HG03354 (cell line): ENCODE measurements at regions not wholly inside any gene's neighbourhood (a gene's known extent, or its start where the extent isn't known, plus 50 kb on each side); places are given as distances from the start of the nearest gene placed in this dataset.
"Not testable (repeated sequence)": the region's sequence is repeated elsewhere in the genome, so short reads cannot be mapped to it uniquely, and the experiment has no call there.

Source experiments
- ATAC-seq: cut with Tn5 transposase; IDR thresholded peaks from one replicate; pipeline ENCODE4 v1.9.1; 2021; ENCODE audit warnings: mild to moderate bottlenecking; ENCODE audit not compliant: unreplicated experiment, poor library complexity, severe bottlenecking

DNA sequence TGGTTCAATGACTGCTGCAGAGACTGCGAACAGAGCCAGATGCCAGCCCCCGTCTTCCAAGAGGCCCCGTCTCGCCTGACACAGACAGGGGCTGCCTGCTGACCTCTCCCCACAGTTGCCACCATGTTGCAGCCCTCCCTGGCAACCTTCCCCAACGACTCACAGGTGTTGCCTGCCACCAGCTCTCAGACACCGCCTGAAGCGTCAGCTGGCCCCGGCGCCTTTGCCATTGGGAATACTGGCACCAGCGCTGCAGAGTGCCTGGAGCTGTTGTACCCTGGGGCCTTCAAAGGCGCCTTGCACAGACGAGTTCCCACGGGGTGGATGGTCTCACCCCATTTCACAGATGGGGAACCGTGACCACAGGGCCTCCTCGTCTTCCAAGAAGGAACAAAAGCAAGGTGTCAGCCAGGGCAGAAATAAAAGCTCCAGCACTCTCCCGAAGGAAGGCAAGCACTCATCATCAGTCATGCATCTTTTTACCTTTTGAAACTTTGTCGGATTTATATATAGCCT is 167.0 kb downstream of the ADSS2 start:
- no peak for ATAC-seq

DNA sequence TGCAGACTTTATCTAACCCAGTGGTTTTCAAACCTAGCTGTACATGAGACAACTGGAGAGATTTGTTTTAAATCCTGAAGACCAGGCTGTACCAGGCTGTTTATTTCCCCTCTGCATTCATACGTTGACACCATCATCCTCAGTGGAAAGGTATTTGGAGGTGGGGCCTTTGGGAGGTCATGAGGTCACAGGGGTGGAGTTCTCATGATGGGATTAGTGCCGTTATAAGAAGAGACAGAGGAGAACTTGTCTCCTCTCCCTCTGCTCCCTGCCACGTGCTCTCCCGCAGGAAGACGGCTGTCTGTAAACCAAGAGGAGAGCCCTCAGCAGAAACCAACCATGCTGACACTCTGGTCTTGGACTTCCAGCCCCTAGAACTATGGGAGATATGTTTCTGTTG is 165.4 kb downstream of the ADSS2 start:
- no peak for ATAC-seq

DNA sequence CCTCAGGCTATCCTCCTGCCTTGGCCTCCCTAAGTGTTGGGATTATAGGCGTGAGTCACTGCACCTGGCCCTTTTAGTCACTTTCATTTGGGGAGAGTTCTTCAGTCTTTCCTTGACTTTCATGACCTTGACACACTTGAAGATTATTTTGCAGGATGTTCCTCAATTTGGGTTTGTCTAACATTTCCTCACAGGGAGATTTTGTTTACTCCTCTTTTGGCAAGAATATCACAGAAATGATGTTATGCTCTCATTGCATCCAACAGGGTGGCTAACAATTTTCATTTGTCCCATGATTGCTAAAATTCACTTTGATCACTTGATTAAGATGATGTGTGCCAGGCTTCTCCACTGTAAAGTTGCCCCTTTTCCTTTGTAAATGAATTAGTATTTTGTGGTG is 164.0 kb downstream of the ADSS2 start:
- no peak for ATAC-seq

DNA sequence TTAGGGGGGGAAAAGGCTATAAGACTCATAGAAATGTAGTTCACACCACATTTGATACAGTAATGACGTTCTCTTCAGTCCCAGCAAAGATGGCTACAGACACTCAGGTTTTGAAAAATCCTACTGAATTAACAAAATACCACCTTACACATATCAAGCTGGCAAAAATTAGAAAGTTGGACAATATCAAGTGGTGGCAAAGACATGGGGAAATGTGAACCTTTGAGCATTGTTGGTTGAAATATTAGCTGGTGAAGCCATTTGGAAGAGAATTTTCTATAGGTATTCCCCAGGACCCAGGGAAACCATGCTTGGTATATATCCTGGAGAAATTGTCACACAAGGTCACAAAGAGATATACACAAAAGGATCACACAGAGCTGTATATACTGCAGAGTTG is 163.0 kb downstream of the ADSS2 start:
- ATAC-seq = no peak

DNA sequence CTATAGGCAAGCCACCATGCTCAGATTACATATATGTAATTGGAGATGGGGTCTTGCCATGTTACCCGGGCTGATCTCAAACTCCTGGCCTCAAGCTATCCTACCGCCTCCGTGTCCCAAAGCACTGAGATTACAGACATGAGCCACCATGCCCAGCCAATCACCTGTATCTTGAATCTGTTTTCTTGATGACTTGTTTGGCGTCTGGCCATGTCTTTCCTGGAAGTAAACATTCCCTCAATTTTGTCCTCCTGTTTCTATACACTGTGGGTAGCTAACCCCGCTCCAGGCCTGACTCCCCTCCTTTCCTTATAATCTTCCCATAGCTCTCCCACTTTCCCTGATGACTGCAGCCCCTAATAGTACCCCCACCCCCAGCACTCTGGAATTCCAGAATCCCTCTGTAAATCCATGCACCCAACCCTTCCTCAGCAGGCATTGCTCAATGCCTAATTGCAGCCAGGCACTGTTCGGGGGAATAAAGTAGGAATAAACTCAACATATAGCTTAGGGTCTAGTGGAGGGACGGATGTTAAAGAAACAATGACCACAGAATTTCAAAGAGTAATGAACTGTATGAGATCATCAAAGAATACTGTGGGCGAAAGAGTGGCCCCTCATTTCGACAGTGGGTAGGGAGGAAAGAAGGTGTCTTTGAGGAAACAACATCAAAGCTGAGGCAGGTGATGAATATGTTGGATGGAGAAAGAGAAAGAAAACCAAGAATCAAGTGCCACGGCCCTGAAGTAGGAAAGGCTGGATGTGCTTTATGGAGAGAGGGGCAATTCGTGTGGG is 161.5 kb downstream of the ADSS2 start:
- no peak for ATAC-seq

DNA sequence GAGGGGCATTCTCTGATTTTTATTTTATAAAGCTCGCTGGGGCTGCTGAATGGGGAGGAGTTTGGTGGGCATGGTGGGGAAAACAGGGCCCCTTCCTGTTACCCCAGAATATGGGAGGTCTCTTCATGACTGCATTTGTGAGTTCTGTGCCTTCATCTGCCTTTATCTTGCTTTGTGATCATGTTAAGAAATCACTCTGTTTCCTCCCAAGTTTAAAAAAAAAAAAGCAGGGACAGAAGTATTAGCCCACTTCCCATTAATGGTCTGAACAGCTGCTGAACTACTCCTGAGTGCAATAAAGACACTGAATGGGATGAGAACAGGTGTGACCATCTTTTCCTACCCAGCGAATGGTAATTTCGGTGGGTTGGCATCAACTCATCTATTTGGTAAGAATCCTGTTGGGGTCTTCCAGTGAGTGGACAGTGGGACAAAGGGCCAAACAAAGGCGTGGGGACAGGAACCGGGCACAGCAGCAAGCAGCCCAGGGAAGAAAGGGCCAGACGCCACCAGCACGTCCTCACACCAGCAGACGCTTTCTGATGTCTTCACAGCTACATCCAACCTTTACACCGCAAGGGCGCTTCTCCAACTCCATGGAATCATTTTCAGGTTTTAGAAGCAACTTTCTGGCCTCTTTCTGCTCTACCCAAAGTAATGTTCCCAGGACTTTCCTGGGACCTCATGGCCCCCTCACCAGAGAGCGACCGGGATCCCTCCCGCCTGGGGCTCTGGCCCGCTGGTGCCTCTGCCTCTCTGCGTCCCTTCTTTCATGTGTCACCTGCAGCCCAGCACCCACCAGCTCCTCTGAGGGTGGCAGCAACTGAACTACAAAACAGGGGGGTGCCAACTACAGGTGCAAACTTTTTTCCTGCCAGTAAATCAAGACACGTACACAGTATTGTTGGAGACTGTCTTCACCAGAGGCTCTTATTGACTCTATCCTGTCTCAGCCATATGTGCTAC is 160.2 kb downstream of the ADSS2 start:
- ATAC-seq = no peak

DNA sequence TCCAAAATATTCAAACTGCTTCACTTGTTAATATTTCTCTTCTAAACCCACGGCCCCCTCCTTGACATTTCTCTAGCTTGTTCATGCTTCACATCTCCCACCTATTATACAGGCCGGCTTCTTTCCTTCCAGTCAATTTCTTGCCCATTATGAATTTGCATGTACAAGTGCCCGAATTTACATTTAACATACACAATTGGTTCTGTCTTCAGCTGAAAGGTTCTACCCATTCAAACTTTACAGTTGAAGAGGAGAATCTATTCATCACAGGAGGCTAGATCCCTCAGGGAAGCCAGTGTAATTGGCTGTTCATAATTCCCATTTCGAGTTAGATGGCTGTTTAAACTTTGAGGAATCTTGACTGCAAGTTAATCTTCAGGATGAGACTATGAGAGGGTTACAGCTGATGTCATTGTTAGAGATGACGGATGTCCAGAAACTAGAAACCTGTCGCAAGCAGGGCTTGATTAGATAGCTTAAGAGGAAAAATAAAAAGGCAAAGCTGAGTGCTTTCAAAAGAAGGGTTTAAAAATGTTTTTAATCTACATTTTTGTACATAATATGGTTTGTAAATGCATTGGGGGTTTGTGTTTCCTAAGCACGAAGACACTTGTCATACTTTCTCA is 157.0 kb downstream of the ADSS2 start:
- no peak for ATAC-seq

DNA sequence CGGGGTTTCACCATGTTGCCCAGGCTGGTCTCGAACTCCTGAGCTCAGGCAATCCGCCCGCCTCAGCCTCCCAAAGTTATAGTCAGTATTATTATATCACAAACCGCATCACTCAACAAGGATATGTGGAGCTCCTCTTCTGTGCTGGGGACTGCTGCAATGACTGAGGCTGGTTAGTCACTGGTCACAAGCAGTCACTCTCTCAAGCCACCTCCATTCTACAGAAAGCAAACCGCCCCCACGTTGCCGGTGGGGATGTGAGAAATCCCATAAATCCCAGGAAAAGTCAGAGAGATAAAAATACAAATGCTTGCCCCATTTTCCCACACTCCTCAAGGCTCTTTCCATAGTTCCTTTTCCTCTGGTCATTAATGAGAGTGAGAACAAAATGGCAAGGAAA is 155.7 kb downstream of the ADSS2 start:
- no peak for ATAC-seq

DNA sequence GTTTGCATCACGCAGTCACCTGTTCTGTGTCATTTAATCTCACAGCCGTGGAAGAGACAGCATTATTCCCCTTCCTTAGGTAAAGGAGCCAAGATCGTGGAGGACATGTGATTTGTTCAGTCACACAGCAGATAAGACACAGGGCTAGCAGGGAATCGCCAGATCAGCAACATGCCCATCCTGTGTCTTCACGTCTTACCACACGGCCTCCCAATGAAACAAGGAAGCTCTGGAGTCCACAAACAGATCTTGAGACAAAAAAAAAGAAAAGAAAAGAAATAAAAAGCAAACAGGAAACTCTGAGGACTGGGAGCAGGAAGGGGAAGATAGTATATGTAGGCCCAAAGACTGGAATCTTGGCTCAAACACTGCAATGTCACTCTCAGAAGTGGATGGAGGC is 155.3 kb downstream of the ADSS2 start:
- no peak for ATAC-seq

DNA sequence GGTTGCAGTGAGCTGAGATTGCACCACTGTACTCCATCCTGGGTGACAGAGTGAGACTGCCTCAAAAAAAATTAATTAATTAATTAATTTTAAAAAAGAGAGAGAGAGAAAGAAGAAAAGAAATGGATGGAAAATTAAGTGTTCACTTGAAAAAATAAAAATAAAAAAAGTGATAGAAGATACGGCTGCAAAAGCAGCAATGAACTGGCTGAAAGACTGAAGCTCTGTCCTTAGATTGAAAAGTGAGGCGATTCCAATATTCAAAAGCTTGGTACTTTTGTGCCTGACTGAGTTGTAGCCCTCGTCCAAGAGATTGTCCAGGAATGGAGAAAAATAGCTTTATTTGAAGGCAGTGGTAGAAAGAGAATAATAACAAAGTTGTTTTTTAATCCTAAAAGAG is 154.6 kb downstream of the ADSS2 start:
- ATAC-seq = no peak

DNA sequence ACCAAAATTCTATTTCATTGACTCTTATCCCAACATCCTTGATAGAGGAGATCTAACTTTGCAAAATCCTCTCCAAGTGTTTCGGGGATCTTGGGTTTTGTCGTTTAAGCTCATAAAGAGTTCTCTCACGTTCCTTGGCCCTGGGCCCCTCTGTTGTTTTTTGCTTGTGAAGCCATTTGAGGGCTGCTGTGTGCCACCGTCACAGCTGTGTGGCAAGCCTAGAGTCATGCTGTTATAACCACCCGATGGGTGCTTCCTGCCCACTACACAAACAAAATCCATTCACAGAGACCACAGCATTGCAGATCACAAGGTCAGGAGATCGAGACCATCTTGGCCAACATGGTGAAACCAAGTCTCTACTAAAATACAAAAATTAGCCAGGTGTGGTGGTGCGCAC is 154.1 kb downstream of the ADSS2 start:
- ATAC-seq = no peak

DNA sequence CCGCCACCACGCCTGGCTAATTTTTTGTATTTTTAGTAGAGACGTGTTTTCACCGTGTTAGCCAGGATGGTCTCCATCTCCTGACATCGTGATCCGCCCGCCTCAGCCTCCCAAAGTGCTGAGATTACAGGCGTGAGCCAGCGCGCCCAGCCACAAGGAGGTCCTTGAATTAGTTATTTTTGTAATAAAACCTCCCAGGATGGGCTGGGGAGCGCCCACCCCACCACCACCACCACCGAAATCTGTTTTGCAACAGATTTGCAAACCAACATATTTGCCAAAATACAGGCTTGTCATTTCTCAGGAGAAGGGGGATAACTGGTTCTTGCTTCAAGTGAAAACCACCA is 151.7 kb downstream of the ADSS2 start:
- ATAC-seq = not testable (repeated sequence)

DNA sequence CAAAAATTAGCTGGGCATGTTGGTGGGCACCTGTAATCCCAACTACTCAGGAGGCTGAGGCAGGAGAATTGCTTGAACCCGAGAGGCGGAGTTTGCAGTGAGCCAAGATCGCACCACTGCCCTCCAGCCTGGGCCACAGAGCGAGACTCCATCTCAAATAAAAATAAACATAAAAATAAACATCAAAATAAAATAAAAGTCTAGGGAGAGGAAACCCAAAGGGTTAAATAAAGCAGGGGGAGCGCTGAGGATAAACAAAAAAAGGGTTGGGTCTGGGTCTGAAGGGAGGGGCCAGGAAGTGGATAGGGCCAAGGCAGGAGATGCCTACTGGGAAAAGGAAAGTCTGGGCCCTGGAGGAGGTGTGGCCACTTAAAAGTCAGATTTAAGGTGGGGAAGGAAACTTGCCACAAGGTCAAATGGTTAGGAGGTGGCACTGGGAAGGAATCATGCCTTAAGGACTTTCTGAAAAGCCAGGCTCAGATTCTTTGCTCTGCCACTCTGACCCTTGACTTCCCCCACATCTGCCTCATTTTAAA is 150.0 kb downstream of the ADSS2 start:
- no peak for ATAC-seq

DNA sequence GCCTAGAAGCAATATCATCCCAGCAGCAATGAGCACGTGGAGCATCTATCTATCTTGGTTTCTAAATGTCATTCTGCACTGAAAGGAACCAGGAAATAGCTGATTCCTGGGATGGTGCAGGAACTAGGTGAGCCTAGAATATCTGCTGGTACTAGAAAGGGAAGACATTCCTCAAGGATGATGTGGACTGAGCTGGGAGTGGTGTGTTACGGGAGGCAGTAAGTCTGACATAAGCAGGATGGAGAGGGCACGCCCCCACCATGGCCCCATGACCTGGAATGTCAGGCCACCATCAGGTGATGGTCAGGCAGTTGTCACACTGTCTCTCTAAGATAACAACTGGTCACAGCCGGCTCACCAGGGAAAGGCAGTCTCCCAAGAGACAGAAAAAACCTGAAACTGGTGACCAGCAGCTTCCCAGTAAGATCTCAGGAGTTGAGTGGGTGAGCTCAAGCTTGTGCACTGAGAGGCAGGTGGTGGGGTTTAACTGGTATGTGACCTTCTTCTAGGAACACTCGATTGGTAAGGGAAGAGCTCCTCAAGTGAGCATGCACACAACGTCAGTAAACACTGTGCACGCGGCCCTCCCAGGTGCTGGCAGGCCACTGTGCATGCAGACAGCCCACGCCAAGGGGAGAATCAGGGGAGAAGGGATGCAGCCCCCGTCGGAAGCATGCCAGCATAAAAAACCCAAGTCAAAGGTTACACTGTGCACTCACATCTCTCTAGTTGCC is 148.7 kb downstream of the ADSS2 start:
- ATAC-seq = no peak

DNA sequence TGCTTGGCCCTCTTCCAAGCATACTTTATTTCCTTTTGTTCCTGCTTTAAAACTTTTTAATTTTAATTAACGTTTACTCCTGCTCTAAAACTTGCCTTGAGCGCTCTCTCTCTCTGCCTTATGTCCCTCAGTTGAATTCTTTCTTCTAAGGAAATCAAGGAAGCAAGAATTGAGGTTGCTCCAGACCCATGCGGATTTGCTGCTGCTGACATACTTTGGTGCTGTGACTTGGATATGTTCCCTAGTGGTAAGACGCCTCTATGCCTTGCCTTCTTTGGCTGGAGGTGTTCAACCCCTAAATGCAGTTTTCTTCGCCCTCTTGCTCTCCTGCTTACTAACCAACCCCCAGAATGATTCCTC is 148.1 kb downstream of the ADSS2 start:
- no peak for ATAC-seq

DNA sequence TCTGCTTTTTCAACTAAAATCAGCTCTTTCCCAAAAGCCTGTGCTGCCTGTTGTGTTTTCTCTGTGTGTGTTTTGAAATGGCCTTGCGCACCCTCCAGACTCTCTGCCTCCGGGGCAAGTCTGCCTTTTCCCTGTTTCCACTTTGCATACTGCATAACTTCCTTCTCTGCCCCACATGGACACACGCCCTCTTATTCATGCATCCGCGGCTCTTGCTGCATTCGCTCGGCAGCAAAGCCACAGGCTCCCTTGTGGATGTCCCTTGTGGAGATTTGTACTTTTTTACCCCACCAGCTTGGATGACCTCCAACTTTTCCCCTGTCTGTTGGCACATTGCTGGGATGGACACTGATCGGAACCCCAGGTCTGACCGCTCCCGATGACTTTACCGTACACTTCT is 147.6 kb downstream of the ADSS2 start:
- no peak for ATAC-seq

DNA sequence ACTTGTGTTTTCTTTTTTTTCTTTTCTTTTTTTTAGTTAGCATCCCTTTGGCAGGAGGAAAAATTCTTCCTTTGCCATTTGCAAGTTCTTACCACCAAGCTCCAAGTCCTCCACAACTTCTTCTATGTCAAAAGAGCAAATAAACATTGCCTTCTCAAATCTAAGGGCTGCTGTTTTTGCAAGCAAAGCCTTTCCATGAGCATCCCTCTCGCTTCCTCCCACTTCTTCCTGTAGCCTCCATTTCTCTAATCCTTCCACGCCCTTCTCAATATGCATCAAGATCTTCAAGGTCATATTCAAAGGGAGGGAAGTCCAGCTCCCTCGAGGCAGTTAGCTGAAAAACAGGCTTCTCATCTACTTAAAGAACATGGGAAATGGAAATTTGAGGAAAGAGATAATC is 147.1 kb downstream of the ADSS2 start:
- no peak for ATAC-seq

DNA sequence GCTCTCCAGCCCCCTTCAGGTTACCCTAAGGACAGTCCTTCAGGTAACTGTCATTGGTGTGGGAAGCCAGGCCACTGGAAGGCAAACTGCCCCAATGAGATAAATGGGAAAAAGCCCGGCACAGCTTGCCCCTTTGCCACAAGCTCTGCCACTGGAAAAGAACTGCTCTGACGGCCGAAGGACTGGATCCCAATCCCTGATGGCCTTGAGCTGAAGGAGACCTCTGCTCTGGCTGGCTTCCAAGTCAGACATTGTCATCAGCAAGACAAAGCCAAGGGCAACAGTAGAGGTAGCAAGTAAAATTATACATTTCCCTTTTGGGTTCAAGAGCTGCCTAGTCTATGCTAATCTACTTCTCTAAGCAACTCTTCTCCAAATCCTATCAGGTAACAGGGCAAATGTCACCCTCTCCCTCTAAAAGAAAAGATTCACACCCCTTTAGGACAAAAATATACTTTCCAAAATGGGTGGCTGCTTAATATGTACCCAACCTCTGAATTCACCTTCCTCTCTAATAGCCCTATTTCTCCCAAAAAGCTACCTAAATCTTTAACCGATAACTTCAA is 145.8 kb downstream of the ADSS2 start:
- no peak for ATAC-seq

DNA sequence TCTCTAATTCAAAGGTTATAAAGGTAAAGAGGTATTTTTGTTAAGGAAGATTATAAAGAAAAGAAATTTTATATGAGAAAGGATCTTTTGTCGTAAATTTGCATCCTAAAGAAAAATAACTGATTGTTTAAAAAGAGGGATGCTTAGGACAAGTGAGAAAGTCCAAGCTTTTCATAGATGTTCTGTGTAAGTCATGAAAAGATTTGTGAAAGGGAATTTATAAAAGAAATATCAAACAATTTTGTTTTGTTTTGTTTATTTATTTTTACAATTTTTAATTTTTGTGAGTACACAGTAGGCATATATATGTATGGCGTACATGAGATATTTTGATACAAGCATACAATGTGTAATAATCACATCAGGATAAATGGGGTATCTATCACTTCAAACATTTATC is 145.2 kb downstream of the ADSS2 start:
- no peak for ATAC-seq
